HG03558 (cell line): ENCODE measurements at regions not wholly inside any gene's neighbourhood (a gene's known extent, or its start where the extent isn't known, plus 50 kb on each side); places are given as distances from the start of the nearest gene placed in this dataset.

Experiments
- ATAC-seq: cut with Tn5 transposase; IDR thresholded peaks from one replicate; pipeline ENCODE4 v1.9.1; 2021; ENCODE audit warnings: moderate number of reproducible peaks; ENCODE audit not compliant: unreplicated experiment; ENCODE audit errors: extremely low read depth

DNA sequence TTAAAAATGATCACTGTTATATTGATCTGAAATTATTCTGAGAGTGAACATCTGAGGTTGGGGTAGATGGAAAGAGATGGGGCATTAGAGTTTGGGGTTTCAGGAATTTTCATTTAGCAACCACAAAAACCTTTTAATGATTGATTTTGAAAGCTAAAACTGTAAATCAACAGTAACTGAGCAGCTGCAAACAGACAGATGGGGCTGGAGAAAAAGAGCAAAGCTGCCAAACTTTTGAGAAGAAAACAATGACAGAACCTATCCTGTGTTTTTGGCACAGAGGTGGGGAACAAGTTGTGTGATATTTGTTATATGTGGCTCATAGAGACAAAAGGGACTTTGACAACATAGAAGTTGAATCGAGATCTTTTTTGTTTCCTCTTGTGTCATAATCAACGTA, 415.8 kb upstream of the DSEL start:
- no peak for ATAC-seq

DNA sequence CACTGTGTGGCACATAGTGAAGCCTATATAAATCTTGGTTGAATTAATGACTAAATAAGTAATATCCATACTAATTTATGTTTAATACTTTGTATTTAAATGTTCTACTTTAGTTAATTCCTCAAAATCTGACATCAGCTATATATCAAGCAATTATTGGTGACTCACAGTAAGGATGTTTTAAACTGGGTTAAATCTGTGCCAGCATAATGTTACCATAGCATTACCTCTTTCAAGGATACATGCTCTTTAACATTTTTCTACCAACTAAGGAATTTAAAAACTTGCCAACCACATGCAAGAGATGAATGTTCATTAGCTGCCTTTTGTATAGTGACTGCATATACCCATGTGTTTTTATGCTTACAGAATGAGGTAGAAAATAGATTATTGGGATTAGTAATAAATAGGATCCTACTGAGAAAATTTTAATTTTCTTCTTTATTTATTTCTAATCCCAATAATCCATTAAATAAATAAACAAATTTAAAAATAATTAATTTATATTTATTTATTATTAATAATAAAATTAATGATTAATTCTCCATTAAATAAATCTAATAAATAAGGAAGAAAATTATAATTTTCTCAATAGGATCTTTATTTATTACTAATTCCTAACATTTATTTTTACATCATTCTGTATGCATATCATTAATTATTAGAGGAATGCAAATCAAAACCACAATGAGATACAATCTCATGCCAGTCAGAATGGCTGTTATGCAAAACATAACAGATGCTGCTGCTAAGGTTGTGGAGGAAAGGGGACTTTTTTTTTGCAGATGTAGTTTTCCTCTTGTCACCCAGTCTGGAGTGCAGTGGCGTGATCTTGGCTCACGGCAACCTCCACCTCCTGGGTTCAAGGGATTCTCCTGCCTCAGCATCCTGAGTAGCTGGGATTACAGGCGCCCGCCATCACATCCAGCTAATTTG, 410.7 kb upstream of the DSEL start:
- ATAC-seq, result no peak

DNA sequence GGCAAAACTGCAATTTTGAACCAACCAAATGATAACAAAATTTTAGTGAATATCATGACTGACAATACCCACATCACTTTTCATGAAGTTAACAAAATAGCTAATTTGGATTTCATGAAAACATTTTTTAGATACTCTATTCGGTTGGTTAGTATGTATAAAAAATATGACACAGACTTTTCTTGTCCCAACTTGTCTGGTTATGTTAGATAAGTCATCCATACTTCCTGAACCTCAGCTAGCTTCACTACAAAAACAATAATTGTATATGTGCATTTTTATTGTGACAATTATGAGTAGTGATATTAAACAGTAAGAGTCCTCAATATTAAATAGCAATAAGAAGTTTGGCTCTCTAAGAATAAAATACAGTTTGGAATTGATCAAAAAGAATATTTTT, 408.1 kb upstream of the DSEL start:
- ATAC-seq, result no peak

DNA sequence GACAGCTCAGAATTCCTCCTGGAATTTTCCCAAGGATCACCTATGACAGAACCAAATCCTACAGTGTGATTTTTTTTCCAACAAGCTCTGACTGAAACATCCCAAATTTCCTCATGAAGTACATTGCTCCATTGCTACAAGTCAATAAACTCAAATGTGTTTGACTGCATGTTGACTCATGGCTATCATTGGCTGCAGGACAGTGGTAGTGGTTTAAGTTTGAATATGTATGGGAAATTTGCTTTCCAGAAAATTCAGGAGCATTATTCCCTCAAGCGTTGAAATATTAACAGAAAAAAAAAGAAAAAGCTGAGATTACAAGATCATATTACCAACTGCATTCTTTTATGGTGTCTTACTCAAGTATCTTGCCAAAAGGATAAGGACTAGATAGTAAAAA, 402.8 kb upstream of the DSEL start:
- no peak for ATAC-seq

DNA sequence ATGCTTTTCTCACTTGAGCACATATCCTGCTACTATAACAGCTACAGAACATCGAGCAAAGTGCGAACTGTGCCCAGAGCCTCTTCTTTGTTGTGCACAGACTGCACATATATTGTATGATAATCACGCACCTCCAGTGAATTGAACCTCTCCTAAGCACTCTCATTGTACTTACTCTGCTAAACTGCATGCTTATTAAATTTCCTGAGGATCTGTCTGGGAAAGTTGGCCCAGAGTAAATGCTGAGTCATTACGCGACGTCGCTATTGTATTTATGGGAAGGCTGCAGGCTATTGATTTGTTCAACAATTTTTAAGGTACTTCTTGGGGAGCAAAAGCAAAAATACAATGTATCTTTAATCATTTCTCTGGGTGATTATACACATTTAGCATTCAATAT, 399.6 kb upstream of the DSEL start:
- ATAC-seq, result no peak

DNA sequence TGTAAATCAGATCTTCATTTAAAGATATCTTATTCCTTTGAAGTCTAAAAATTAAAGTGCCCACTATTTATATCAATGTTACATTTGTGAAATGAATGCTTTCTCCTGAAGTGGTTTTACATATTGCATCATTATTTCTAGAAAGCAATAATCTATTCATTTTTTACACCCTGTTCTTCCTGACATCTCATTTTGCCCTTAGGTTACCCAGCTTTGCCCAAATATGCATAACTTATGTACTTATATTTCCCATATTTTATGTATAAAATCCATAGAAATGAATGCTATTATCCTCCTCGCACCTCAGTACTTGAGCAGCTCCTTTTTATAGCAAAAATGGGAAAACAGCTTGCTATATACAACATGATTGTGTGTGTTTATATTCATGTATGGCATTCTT, 396.5 kb upstream of the DSEL start:
- ATAC-seq, result no peak

DNA sequence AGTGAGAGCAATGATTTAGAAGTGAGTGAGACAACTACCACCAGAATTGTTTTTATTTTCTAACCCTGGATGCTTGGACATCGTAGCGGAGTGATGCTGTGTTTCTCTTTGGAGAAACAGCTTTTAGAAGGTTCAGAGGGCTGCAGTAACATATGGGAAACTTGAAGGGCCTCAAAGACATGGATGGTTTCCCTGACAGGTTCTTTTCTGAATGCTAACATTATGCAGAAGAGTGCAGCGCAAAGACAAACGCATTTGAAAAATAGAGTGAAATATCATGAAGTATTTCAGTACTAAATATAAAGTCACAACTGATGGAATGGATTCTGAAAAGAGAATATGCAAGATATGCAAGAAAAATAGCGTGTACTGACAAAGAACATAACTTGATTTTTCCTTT, 385.1 kb upstream of the DSEL start:
- ATAC-seq, result no peak

DNA sequence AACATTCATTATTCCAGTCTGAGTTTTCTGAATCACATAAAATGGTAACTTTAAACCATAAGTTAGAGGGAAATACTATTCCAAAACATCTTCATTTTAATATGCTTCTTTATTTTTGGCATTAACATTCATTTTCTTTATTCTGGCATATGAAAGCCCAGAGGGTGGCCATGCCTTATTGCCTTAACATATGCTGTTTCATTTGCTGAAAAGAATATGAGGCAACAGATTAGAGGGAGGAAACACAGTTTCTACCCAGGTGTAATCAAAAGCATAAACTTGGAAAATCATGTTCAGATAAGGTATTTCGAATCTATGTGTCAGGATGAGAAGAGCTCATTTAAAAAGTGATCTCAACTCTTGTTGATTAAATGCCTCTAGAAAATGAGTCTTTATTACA, 379.9 kb upstream of the DSEL start:
- ATAC-seq, result no peak

DNA sequence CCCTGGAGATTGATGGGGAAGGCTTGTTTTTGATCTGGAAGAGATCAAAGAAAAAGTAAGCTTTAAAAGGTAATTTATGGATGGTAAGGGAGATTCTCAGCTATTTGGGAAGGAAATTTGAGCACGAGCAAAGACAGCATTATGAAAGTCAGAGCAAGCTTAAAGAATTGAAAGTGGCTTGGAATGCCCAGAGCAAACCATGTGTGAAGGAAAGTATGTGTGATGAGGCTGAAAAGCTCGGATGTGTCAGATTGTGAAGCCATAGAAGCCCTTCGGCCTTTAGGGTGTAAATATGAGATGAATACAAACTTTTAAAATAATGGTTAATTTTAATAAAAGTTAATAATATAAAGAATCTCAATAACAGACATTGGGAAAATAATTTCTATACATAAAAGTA, 377.4 kb upstream of the DSEL start:
- ATAC-seq, result no peak

DNA sequence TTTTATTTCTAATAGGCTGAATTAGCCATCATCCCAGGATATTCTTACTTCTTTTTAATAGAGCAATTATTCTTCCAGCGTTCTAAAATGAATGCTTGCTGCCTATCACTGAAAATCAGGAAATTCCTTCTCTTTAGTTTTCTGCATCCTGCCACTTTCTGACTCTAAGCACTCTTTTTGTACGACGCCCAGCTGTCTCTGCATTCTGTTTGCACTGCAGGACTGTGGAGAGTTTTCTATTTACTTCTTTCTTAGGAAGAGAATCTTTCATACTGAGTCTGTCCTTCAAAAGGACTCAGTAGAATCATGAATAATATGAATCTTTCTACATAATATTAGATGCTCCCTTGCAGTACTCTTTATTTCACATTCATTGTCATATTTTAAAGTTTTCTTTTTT, 360.4 kb upstream of the DSEL start:
- no peak for ATAC-seq

DNA sequence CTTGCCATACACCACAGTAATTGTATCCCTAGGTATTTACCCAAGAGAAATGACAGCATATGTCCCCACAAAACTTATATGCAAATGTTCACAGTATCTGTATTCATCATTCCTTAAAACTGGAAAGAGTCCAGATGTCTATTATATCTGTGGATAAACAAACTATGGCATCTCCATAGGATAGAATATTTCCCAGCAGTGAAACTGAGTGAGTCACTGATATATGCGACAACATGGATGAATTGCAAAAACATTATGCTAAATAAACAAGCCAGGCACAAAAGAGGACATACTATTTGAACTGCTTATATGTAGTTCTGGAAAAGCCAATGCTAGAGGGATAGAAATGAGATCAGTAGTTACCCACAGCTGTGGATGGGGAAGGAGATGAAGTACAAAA, 359.4 kb upstream of the DSEL start:
- no peak for ATAC-seq

DNA sequence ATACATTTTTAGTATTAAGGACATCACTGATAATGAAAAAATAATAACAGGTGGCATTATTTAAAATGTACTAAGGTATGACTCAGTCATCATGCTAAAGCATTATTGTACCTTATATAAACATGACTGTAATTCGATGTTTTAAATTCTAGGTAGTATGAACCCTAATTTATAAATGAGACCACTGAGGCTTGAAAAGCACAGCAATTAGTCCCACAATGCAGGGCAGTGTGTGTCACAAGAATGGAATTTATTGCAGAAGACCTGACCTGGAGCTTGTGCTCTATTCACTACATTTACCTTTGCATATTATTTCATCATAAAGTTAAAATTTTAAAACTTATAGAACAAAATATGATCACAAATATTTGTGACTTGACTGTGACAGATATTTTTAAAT, 358.5 kb upstream of the DSEL start:
- ATAC-seq, result no peak

DNA sequence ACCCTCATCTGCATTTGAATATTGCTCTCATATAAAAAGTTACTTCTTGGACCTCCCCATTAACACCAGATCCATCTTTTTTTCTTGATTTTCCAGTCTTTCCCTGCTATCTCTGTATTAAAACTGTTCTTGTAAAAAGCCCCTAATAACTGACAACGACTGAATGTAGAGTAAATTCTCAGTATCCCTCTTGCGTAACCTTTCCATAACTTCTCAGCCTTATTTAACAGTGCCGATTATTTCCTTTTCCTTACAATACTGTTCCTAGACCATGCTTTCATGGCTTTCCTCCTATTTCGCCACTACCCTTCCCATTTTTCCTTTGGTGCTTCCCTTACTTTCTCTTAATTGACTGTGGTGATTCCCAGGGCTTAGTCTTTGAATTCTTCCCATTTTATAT, 348.9 kb upstream of the DSEL start:
- ATAC-seq, result no peak

DNA sequence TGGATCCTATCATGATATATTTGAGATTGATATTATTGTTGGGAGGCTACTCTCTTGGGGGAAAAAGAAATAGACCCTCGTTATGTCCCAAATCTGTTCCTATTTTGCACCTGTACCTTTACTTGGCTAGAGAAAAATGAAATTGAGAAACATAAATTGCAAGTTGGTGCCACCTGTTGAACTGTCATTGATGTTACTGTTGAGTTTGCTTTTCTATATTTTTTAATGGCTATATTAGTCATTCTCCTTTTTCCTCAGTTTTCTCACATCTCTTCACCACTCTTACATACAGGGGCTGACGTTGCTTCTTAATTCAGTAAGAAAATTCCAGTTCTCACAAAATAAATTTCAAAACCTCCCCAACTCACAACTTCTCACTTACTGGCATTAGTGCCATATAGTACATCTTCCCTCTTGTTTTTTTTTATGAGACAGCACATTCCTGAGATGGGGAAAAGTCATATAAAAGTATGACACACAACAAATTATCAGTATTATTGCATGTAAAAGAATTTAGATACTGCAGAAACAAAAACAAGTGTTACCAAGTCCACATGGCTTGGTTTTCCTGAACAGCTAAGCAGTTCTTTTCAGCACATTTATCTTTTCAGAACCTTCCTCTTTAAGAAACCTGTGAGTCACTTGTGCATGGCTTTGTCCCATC, 348.3 kb upstream of the DSEL start:
- ATAC-seq, result no peak

DNA sequence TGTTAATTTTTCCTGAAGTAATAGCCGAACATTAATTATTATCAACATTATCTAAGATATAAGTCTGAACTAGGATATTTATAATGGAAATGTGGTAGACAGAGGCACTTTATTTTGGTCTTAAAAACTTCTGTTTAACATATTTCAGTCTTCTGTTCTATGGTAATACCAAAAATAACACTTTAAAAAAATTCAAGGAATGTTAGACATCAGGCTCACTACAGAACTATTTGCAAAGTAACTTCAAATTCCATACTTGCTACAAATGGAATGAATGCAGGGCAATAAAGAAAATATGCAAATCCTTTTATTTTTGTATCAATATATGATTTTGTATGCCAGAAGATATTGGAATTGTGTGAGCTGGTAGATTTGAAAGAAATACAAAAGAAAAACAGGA, 345.5 kb upstream of the DSEL start:
- no peak for ATAC-seq

DNA sequence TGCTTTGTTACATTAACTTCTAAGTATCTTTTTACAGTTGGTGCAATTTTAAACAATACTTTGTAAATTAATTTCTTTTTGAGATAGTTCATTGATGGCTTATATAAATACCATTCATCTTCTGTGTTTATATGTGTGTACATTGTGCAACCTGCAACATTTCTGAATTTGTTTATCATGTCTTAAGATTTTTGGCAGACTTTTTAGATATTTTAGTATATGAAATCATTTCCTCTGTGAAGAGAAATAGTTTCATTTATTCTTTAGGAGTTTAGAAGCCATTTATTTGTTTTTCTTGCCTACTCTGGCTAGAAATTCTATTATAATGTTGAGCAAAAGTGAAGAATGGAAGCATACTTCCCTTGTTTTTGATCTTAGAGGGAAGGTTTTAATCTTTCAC, 337.8 kb upstream of the DSEL start:
- no peak for ATAC-seq

DNA sequence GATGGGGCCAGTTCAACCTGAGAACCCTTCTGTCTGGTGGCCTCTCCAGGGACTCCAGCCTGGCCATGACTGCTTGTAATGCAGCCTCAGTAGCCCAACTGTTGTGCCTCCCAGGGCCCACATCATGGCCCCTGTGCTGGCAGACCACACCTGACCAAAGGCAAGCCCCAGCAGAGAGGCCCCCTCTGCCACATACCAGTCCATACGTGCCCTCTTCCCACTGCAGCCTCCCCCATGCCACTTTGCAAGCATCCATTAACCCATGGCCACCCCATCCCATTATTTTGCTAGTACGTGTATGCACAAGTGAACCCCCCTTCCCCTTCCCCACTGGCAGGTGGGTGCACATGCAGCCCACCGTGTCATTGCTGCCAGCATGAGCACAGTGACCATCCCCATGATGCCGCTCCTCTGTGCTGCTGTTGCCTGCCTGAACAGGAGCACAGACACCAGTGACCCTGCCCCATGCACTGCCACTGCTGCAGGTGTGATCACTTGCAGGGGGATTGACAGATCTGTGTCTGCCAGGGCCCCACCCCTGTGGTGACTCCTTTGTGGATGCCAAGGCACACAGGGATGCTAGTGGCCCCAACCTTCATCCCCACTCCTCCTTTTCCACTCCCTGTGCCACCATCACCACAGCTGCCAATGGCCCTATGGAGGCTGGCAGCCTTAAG, 330.0 kb upstream of the DSEL start:
- no peak for ATAC-seq

DNA sequence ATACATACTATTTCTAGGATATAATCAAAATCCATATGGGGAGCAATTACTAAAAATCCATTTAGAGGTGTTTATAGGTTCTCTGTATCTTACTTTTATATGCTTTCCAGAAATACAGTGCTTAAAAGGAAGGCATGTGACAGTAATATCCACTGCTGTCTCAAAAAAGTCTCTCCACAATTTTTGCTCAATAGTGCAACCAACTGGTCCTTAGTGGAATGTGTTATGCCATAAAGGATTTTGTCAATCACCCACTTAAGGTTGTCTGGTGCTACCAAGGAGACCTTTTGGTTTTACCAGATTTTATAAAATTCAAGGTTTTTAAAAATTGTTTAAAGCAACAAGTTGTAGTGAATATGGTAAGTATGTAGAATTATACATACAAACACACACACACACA, 328.5 kb upstream of the DSEL start:
- ATAC-seq, result no peak

DNA sequence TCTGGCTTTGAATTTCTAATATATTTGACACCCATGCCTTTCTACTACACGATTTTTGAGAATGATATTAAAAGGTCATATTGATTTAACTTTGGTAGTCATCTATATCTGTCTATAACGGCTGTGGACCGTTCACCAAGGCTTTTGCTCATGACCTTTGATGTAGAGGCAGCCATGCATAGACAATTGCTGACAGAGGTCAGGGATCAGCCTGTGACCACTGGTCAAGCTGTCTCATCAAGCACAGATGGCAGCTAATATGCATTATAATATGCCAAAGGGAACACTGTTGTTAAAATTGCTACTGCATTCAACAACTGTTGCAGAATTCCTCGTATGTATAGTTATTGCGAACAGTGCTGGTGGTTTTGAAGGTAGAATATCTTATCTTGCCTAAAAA, 323.9 kb upstream of the DSEL start:
- no peak for ATAC-seq

DNA sequence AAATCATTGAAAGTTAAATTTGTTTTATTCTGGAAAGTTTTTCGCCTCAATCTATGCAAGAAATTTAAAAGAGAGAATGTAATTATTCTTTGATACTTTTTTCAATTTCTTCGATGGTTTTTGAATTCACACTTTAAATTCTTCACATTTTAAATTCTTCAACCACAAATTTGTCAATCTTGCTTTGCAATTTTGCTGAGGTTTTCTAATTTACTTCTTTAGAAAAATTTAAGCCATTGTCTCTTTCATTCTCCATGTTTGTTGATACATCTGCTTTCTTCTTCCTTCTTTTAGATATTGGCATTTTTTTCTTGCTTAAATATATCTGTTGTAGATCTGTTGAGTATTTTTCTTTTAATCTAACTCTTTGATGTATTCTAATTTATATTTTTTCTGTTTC, 301.9 kb upstream of the DSEL start:
- ATAC-seq, result no peak

DNA sequence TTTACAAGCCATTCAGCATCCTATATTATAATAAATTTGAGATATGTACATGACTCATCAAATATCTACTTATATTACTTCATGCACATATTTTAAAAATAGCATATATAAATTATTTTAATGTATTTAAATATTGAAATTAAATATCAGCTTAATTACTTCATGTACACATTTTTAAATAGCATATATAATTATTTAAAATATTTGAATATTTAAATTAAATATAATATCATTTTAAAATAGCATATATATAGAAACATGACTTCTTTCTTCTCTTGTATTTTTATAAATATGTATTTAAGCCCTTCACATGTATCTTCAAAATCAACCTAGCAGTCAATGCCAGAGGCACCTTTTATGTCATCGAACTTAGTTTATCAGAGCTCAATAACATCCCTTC, 298.8 kb upstream of the DSEL start:
- ATAC-seq, result no peak
